ENCODE measurements at regions not wholly inside any gene's neighbourhood (a gene's known extent, or its start where the extent isn't known, plus 50 kb on each side); places are given as distances from the start of the nearest gene placed in this dataset.

GRCh38 chr14:52202151-52202550 lies 65.3 kb upstream of the PTGDR start:
- CTCF ChIA-PET = no interaction called here

More at GRCh38 chr14:52202151-52202550, 65.3 kb upstream of the PTGDR start:
- no peak overlapping the region for H3K27ac ChIP-seq (ENCODE audit: control insufficient read depth, insufficient read depth)
- H4K20me1 ChIP-seq (ENCODE audit: control insufficient read depth, insufficient read depth) = no peaks in the 10 kb centered on the region
- no peaks in the 10 kb centered on the region for H3K36me3 ChIP-seq (ENCODE audit: control insufficient read depth in 2 of 2, insufficient read depth in 2 of 2, low read length in 1 of 2)
- FAIRE-seq = no peak
- in situ Hi-C loops (cut with MboI) (no loop called here), intact Hi-C loops (cut with micrococcal nuclease; ENCODE audit: unreplicated experiment) (no loop called here)
- no peaks in the 10 kb centered on the region for H3K27me3 ChIP-seq (replicated peaks in 1 of 2; ENCODE audit: control insufficient read depth in 2 of 2, insufficient read depth in 2 of 2, low read length in 1 of 2)
- no peak for ATAC-seq
- H3K9me3 ChIP-seq (replicated peaks; ENCODE audit: control insufficient read depth, insufficient read depth, low read length) = no peaks in the 10 kb centered on the region
- no peaks in the 10 kb centered on the region for H3K4me1 ChIP-seq (ENCODE audit: control insufficient read depth, insufficient read depth, low read length)
- ChIA-PET POLR2A (interaction anchor here (0.7 kb wide), 1 partner anchor 288 kb away, joined by 7 read pairs; no protein-coding TSS in a partner anchor), RAD21 (ENCODE audit: unreplicated experiment) (no interaction called here), SMC1A (ENCODE audit: uncharacterized antibody, unreplicated experiment) (interaction anchor here (0.9 kb wide), 1 partner anchor 224 kb away, joined by 3 read pairs; no protein-coding TSS in a partner anchor)
- DNase-seq (ENCODE audit: low read depth, low spot score) = no peak
- no peaks in the 10 kb centered on the region for H3K79me2 ChIP-seq (ENCODE audit: control insufficient read depth, insufficient read depth, low read length)
- H2AFZ ChIP-seq (ENCODE audit: control insufficient read depth, low read depth, low read length) = no peak overlapping the region
- no TSS peak for BruUV-seq (replicated peaks)
- no peak overlapping the region for H3K4me2 ChIP-seq (ENCODE audit: control insufficient read depth, insufficient read depth)
- no peak overlapping the region for H3K9ac ChIP-seq (ENCODE audit: control insufficient read depth, insufficient read depth, low read length)
- no peak for TF ChIP-seq SIX5 (IDR thresholded peaks at IDR 0.05; ENCODE audit: low read depth, low read length, severe bottlenecking)
- no peak for TF ChIP-seq EGR1 (IDR thresholded peaks at IDR 0.05; ENCODE audit: borderline replicate concordance in 1 of 2, low read depth in 2 of 2, low read length in 2 of 2)
- TF ChIP-seq BRCA1 (IDR thresholded peaks at IDR 0.05; ENCODE audit: low read depth, low read length) = no peak
- TF ChIP-seq IRF4 (IDR thresholded peaks at IDR 0.05; ENCODE audit: low read depth, low read length) = no peak
- no peak for TF ChIP-seq GABPA (IDR thresholded peaks at IDR 0.05; ENCODE audit: low read depth)
- no peak for TF ChIP-seq DPF2 (IDR thresholded peaks at IDR 0.05)
- TF ChIP-seq KAT2A (conservative IDR thresholded peaks at IDR 0.05; ENCODE audit: control insufficient read depth, low read depth, low read length) = no peak
- TF ChIP-seq MEF2B (IDR thresholded peaks at IDR 0.05; ENCODE audit: partially characterized antibody, poor library complexity, severe bottlenecking) = no peak
- no peak for TF ChIP-seq ZZZ3 (IDR thresholded peaks at IDR 0.05; ENCODE audit: control insufficient read depth, insufficient read length, low read depth)
- TF ChIP-seq FOS (IDR thresholded peaks at IDR 0.05; ENCODE audit: borderline replicate concordance, extremely low read depth, insufficient read length) = no peak
- TF ChIP-seq ZBTB33 (IDR thresholded peaks at IDR 0.05) = no peak
- no peak for TF ChIP-seq E2F4 (IDR thresholded peaks at IDR 0.05; ENCODE audit: low read depth, low read length)
- TF ChIP-seq ASH2L (IDR thresholded peaks at IDR 0.05; ENCODE audit: borderline replicate concordance, low read depth) = no peak
- no peak for TF ChIP-seq HDAC2 (IDR thresholded peaks at IDR 0.05)
- H3K4me3 ChIP-seq = no peak overlapping the region
